PFSK-1 (cell line): ENCODE measurements at regions not wholly inside any gene's neighbourhood (a gene's known extent, or its start where the extent isn't known, plus 50 kb on each side); places are given as distances from the start of the nearest gene placed in this dataset.

ENCODE experiments used
- FOXP2 ChIP-seq: optimal IDR thresholded peaks from 2 replicates; pipeline ENCODE3; 2011; ENCODE audit warnings: borderline replicate concordance, control low read depth, inconsistent platforms; ENCODE audit not compliant: insufficient read depth; ENCODE audit errors: extremely low read length, extremely low read depth
- POLR2AphosphoS5 ChIP-seq: IDR thresholded peaks from 2 replicates; pipeline ENCODE4 v1.6.1; 2012; ENCODE audit warnings: low read depth, mild to moderate bottlenecking, control low read depth, low read length, moderate library complexity
- REST ChIP-seq, 2 experiments: IDR thresholded peaks; 2 replicates each; pipeline versions ENCODE4 v1.6.1 to v1.8.0; 2011 to 2012; ENCODE audit warnings: low read depth in 2 of 2, low read length in 2 of 2, control low read depth in 1 of 2, inconsistent platforms in 1 of 2, mild to moderate bottlenecking in 1 of 2, moderate library complexity in 1 of 2; ENCODE audit not compliant: insufficient read depth in 1 of 2
- SIN3A ChIP-seq: IDR thresholded peaks from 2 replicates; pipeline ENCODE4 v1.6.1; 2012; ENCODE audit warnings: mild to moderate bottlenecking, low read length, moderate library complexity, borderline replicate concordance; ENCODE audit not compliant: insufficient read depth
- TAF1 ChIP-seq: IDR thresholded peaks from 2 replicates; pipeline ENCODE4 v1.6.1; 2012; ENCODE audit warnings: low read length, control low read depth, borderline replicate concordance; ENCODE audit not compliant: insufficient read depth

- TF ChIP-seq SIN3A: no peak
- TF ChIP-seq REST (IDR thresholded peaks at IDR 0.05; ENCODE audit: insufficient read depth in 1 of 2, low read depth in 2 of 2, low read length in 2 of 2): no peak
- no peak for TF ChIP-seq FOXP2
- no peak for TF ChIP-seq TAF1
- no peak for TF ChIP-seq POLR2AphosphoS5
These were observed 1476.3 kb upstream of the PCDH7 start for GRCh38 chr4:29243851-29244250.

- TF ChIP-seq POLR2AphosphoS5: no peak
- TF ChIP-seq TAF1: no peak
- no peak for TF ChIP-seq SIN3A
- TF ChIP-seq REST (IDR thresholded peaks at IDR 0.05; ENCODE audit: insufficient read depth in 1 of 2, low read depth in 2 of 2, low read length in 2 of 2): no peak
- no peak for TF ChIP-seq FOXP2
These were observed 1460.6 kb upstream of the PCDH7 start for GRCh38 chr4:29259556-29259955.

- TF ChIP-seq POLR2AphosphoS5: no peak
- no peak for TF ChIP-seq FOXP2
These were observed 1457.2 kb upstream of the PCDH7 start for GRCh38 chr4:29262986-29263385.

GRCh38 chr4:29276150-29276549 is 1444.0 kb upstream of the PCDH7 start:
- TF ChIP-seq REST (IDR thresholded peaks at IDR 0.05; ENCODE audit: insufficient read depth in 1 of 2, low read depth in 2 of 2, low read length in 2 of 2) (no peak), TAF1 (no peak), POLR2AphosphoS5 (no peak), SIN3A (no peak), FOXP2 (no peak)

- TF ChIP-seq TAF1 (no peak), REST (IDR thresholded peaks at IDR 0.05; ENCODE audit: insufficient read depth in 1 of 2, low read depth in 2 of 2, low read length in 2 of 2) (no peak), SIN3A (no peak), POLR2AphosphoS5 (no peak), FOXP2 (no peak)
These were observed 1442.8 kb upstream of the PCDH7 start for GRCh38 chr4:29277381-29277780.
